ENCODE measurements at regions not wholly inside any gene's neighbourhood (a gene's known extent, or its start where the extent isn't known, plus 50 kb on each side); places are given as distances from the start of the nearest gene placed in this dataset.

DNA sequence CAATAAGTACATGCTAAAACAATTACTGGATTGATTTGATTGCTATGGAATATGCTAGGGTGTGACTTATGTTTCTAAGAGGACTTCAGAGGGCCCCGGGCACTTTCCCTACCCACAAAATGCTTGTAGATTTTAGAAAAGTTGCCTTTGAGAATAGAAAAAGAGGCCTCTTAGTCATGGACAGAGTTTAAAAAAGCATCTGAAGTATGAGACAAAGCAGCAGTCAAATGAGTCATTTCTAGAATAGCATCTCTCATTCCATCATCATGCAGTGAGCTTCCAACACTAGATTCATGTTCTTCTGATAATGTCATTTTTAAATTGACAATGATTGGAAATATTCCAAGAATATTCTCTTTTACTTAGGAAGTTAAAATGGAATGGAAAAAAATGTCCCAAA lies 675.1 kb upstream of the PCDH15 start:
- TF ChIP-seq ZC3H10 (CRISPR knock-in tag; IDR thresholded peaks at IDR 0.05) (no peak), ZFP30 (CRISPR knock-in tag; IDR thresholded peaks at IDR 0.05) (no peak), ZNF8 (CRISPR knock-in tag; IDR thresholded peaks at IDR 0.05) (no peak), RARB (CRISPR knock-in tag; IDR thresholded peaks at IDR 0.05) (no peak), PPARA (CRISPR knock-in tag; IDR thresholded peaks at IDR 0.05; ENCODE audit: borderline replicate concordance) (no peak)
- TF ChIP-seq, protein P1, sequence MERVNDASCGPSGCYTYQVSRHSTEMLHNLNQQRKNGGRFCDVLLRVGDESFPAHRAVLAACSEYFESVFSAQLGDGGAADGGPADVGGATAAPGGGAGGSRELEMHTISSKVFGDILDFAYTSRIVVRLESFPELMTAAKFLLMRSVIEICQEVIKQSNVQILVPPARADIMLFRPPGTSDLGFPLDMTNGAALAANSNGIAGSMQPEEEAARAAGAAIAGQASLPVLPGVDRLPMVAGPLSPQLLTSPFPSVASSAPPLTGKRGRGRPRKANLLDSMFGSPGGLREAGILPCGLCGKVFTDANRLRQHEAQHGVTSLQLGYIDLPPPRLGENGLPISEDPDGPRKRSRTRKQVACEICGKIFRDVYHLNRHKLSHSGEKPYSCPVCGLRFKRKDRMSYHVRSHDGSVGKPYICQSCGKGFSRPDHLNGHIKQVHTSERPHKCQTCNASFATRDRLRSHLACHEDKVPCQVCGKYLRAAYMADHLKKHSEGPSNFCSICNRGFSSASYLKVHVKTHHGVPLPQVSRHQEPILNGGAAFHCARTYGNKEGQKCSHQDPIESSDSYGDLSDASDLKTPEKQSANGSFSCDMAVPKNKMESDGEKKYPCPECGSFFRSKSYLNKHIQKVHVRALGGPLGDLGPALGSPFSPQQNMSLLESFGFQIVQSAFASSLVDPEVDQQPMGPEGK (CRISPR knock-in tag; IDR thresholded peaks at IDR 0.05; ENCODE audit: borderline replicate concordance): no peak
